NCI-H1436 (cell line): ENCODE measurements at regions not wholly inside any gene's neighbourhood (a gene's known extent, or its start where the extent isn't known, plus 50 kb on each side); places are given as distances from the start of the nearest gene placed in this dataset.
"Not testable (repeated sequence)": the region's sequence is repeated elsewhere in the genome, so short reads cannot be mapped to it uniquely, and the experiment has no call there.

Experiments
- DNase-seq: peaks from one replicate; lab custom pipeline; 2025; lab: John Stamatoyannopoulos, UW

- no peak for DNase-seq
Observed at GRCh38 chr16:47905771-47906170, 250.0 kb downstream of the ABCC12 start.

GRCh38 chr16:47904691-47905090, 251.1 kb downstream of the ABCC12 start:
- no peak for DNase-seq

- no peak for DNase-seq
Observed at GRCh38 chr16:47903470-47903869, 252.3 kb downstream of the ABCC12 start.

- DNase-seq, result not testable (repeated sequence)
Observed at GRCh38 chr16:47897105-47897504, 258.7 kb downstream of the ABCC12 start.

- no peak for DNase-seq
Observed at GRCh38 chr16:47895146-47895545, 260.6 kb downstream of the ABCC12 start.

- no peak for DNase-seq
Observed at GRCh38 chr16:47892999-47893398, 262.8 kb downstream of the ABCC12 start.

- DNase-seq, result no peak
Observed at GRCh38 chr16:47888734-47889133, 267.1 kb downstream of the ABCC12 start.

GRCh38 chr16:47888142-47888541, 267.7 kb downstream of the ABCC12 start:
- no peak for DNase-seq

- peak; percentile 49 for DNase-seq
Observed at GRCh38 chr16:47887496-47887895, 268.3 kb downstream of the ABCC12 start.

- DNase-seq, result no peak
Observed at GRCh38 chr16:47886631-47887415, 269.0 kb downstream of the ABCC12 start.

GRCh38 chr16:47886139-47886538, 269.7 kb downstream of the ABCC12 start:
- no peak for DNase-seq

- no peak for DNase-seq
Observed at GRCh38 chr16:47885489-47885888, 270.3 kb downstream of the ABCC12 start.

GRCh38 chr16:47884116-47884725, 271.6 kb downstream of the ABCC12 start:
- DNase-seq, result no peak

- DNase-seq, result no peak
Observed at GRCh38 chr16:47881574-47881973, 274.2 kb downstream of the ABCC12 start.

GRCh38 chr16:47880653-47881052, 275.1 kb downstream of the ABCC12 start:
- no peak for DNase-seq

- DNase-seq, result no peak
Observed at GRCh38 chr16:47877166-47877565, 278.6 kb downstream of the ABCC12 start.

GRCh38 chr16:47876511-47876910, 279.3 kb downstream of the ABCC12 start:
- no peak for DNase-seq

GRCh38 chr16:47873434-47873833, 282.4 kb downstream of the ABCC12 start:
- DNase-seq, result no peak

- no peak for DNase-seq
Observed at GRCh38 chr16:47872225-47872624, 283.6 kb downstream of the ABCC12 start.

GRCh38 chr16:47866423-47866822, 289.4 kb downstream of the ABCC12 start:
- DNase-seq, result no peak

GRCh38 chr16:47865337-47865855, 290.4 kb downstream of the ABCC12 start:
- DNase-seq, result no peak

GRCh38 chr16:47864262-47864661, 291.5 kb downstream of the ABCC12 start:
- DNase-seq, result not testable (repeated sequence)

- no peak for DNase-seq
Observed at GRCh38 chr16:47861999-47862398, 293.8 kb downstream of the ABCC12 start.
